CD14-positive monocyte (primary cell): ENCODE measurements at regions not wholly inside any gene's neighbourhood (a gene's known extent, or its start where the extent isn't known, plus 50 kb on each side); places are given as distances from the start of the nearest gene placed in this dataset.

Experiments used
- DNase-seq, 3 donors: peaks; one replicate each; pipeline ENCODE4 v3.0.0-alpha.2; 2011 to 2022
- H2AFZ ChIP-seq: 2 replicates; pipeline ENCODE4 v1.6.0; 2012; ENCODE audit warnings: mild to moderate bottlenecking, low read depth, low read length, inconsistent platforms; ENCODE audit not compliant: insufficient read depth, poor library complexity, severe bottlenecking
- H3K27ac ChIP-seq, 2 donors: 1 replicate in 1 of 2; 2 replicates in 1 of 2; pipeline ENCODE4 v1.5.1; 2012 to 2013; ENCODE audit warnings: low read length in 2 of 2, control low read depth in 1 of 2, inconsistent platforms in 1 of 2, low read depth in 1 of 2, mild to moderate bottlenecking in 1 of 2
- H3K27me3 ChIP-seq, 2 donors: one replicate each; pipeline versions ENCODE4 v1.6.0 to v1.6.1; 2011 to 2013; ENCODE audit warnings: low read length in 2 of 2; ENCODE audit not compliant: control insufficient read depth in 2 of 2, insufficient read depth in 2 of 2
- H3K36me3 ChIP-seq, 2 donors: replicated peaks in 1 of 2; 1 replicate in 1 of 2; 2 replicates in 1 of 2; pipeline versions ENCODE4 v1.5.1 to v1.6.1; 2012 to 2013; ENCODE audit warnings: low read length in 2 of 2, control low read depth in 1 of 2, inconsistent platforms in 1 of 2, mild to moderate bottlenecking in 1 of 2; ENCODE audit not compliant: insufficient read depth in 2 of 2, control insufficient read depth in 1 of 2
- H3K4me1 ChIP-seq, 2 donors: 1 replicate in 1 of 2; 2 replicates in 1 of 2; pipeline versions ENCODE4 v1.5.1 to v1.6.1; 2012 to 2013; ENCODE audit warnings: low read length in 2 of 2, control low read depth in 1 of 2, inconsistent platforms in 1 of 2, mild to moderate bottlenecking in 1 of 2, moderate library complexity in 1 of 2; ENCODE audit not compliant: insufficient read depth in 2 of 2, control insufficient read depth in 1 of 2
- H3K4me2 ChIP-seq: replicated peaks from 2 replicates; pipeline ENCODE3; 2012; ENCODE audit warnings: low read length, moderate library complexity, mild to moderate bottlenecking; ENCODE audit not compliant: poor library complexity, severe bottlenecking; ENCODE audit errors: extremely low read depth
- H3K4me3 ChIP-seq, 3 experiments: fragments of 200-600 bp in 1 of 3; sonication (generic) in 1 of 3; replicated peaks in 1 of 3; 1 replicate in 2 of 3; 2 replicates in 1 of 3; pipeline ENCODE4 v1.5.1; 2011 to 2013; ENCODE audit warnings: low read length in 3 of 3, mild to moderate bottlenecking in 3 of 3, control low read depth in 2 of 3, low read depth in 2 of 3, inconsistent platforms in 1 of 3, moderate library complexity in 1 of 3
- H3K79me2 ChIP-seq: 2 replicates; pipeline ENCODE4 v1.6.0; 2012; ENCODE audit warnings: mild to moderate bottlenecking, control low read depth, inconsistent platforms, low read length, moderate library complexity; ENCODE audit not compliant: insufficient read depth
- H3K9ac ChIP-seq: 2 replicates; pipeline ENCODE4 v1.6.0; 2017; ENCODE audit warnings: low read length, mild to moderate bottlenecking; ENCODE audit not compliant: insufficient read depth, poor library complexity, severe bottlenecking
- H3K9me3 ChIP-seq, 2 donors: replicated peaks in 1 of 2; 1 replicate in 1 of 2; 2 replicates in 1 of 2; pipeline versions ENCODE4 v1.5.1 to v1.6.1; 2012 to 2013; ENCODE audit warnings: low read length in 2 of 2, control low read depth in 1 of 2; ENCODE audit not compliant: control insufficient read depth in 1 of 2, insufficient read depth in 1 of 2
- H4K20me1 ChIP-seq: 2 replicates; pipeline ENCODE4 v1.6.0; 2012; ENCODE audit warnings: mild to moderate bottlenecking, low read length, control low read depth, moderate library complexity; ENCODE audit not compliant: insufficient read depth
- H3K27ac Mint-ChIP-seq, 7 donors: one replicate each; pipeline ENCODE4 v1.8.0; 2020; ENCODE audit warnings: mild to moderate bottlenecking in 7 of 7, mixed read lengths in 7 of 7, moderate library complexity in 6 of 7, inconsistent platforms in 2 of 7
- H3K27me3 Mint-ChIP-seq, 3 donors: one replicate each; pipeline ENCODE4 v1.8.0; 2021 to 2022; ENCODE audit warnings: low read depth in 3 of 3, mild to moderate bottlenecking in 3 of 3, mixed read lengths in 3 of 3, moderate library complexity in 3 of 3, inconsistent platforms in 1 of 3
- H3K36me3 Mint-ChIP-seq, 2 donors: one replicate each; pipeline ENCODE4 v1.8.0; 2020; ENCODE audit warnings: mixed read lengths in 2 of 2, inconsistent platforms in 1 of 2, mild to moderate bottlenecking in 1 of 2
- H3K4me1 Mint-ChIP-seq: one replicate; pipeline ENCODE4 v1.8.0; 2020; ENCODE audit warnings: mild to moderate bottlenecking, mixed read lengths
- H3K4me3 Mint-ChIP-seq, 2 donors: one replicate each; pipeline ENCODE4 v1.8.0; 2020; ENCODE audit warnings: mild to moderate bottlenecking in 2 of 2, mixed read lengths in 2 of 2, moderate library complexity in 1 of 2
- H3K9me3 Mint-ChIP-seq, 7 donors: one replicate each; pipeline ENCODE4 v1.8.0; 2020 to 2022; ENCODE audit warnings: mixed read lengths in 7 of 7, mild to moderate bottlenecking in 6 of 7, moderate library complexity in 6 of 7, inconsistent platforms in 2 of 7
- WGBS: methylation state at CpG from one replicate; pipeline ENCODE4 v1.1.5; 2013; ENCODE audit warnings: missing lambda C conversion rate; ENCODE audit not compliant: insufficient coverage; 5-methylcytosine and 5-hydroxymethylcytosine counted together
- intact Hi-C, 2 donors: fragments of 100-400 bp; cut with micrococcal nuclease; formaldehyde crosslinking; loops; one replicate each; pipeline versions ENCODE4 v1.15.0 to v1.15.1; 2023
- TF ChIP-seq, protein P1 (sequence below): fragments of 200-600 bp; IDR thresholded peaks from one replicate; pipeline ENCODE4 v1.8.0; 2022; ENCODE audit warnings: antibody characterized with exemption, mild to moderate bottlenecking

DNA sequence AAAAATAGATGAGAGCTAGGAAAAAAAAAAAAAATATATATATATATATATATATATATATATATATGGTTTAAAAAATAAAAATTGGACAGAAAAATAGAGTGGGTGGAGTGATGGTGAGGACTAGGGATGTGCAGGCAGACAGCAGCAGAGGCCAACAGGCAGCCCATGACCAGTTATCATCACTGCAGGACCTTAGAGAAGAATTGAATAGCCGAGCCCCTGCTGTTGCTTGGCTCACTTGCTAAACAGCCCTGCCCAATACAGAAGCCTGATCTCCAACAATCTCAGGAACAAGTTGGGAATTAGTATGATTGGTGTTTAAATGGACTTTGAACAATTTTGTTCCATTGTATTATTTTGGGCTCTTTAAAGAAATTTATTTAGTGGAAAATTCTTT is 967.5 kb upstream of the PIK3C3 start:
- Mint-ChIP-seq H3K27ac (no peak overlapping the region), H3K27me3 (no peaks in the 10 kb centered on the region), H3K36me3 (no peaks in the 10 kb centered on the region), H3K4me3 (no peak overlapping the region), H3K9me3 (peaks cover 0 to 10% (median 2%) of the 10 kb centered on the region in 7 donors), H3K4me1 (no peaks in the 10 kb centered on the region)
- Histone ChIP-seq H3K4me3 (no peak overlapping the region), H3K4me1 (no peaks in the 10 kb centered on the region), H3K9me3 (no peaks in the 10 kb centered on the region), H3K27me3 (no peaks in the 10 kb centered on the region), H3K27ac (no peak overlapping the region), H3K4me2 (no peak overlapping the region), H4K20me1 (no peaks in the 10 kb centered on the region), H3K36me3 (no peaks in the 10 kb centered on the region), H3K79me2 (no peaks in the 10 kb centered on the region), H3K9ac (no peak overlapping the region), H2AFZ (no peak overlapping the region)
- WGBS, result no CpG with 5 or more reads among the region's 1 CpG
- intact Hi-C loops, result no loop called here
- TF ChIP-seq, protein P1, sequence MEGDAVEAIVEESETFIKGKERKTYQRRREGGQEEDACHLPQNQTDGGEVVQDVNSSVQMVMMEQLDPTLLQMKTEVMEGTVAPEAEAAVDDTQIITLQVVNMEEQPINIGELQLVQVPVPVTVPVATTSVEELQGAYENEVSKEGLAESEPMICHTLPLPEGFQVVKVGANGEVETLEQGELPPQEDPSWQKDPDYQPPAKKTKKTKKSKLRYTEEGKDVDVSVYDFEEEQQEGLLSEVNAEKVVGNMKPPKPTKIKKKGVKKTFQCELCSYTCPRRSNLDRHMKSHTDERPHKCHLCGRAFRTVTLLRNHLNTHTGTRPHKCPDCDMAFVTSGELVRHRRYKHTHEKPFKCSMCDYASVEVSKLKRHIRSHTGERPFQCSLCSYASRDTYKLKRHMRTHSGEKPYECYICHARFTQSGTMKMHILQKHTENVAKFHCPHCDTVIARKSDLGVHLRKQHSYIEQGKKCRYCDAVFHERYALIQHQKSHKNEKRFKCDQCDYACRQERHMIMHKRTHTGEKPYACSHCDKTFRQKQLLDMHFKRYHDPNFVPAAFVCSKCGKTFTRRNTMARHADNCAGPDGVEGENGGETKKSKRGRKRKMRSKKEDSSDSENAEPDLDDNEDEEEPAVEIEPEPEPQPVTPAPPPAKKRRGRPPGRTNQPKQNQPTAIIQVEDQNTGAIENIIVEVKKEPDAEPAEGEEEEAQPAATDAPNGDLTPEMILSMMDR, result no peak
- DNase-seq, result no peak

DNA sequence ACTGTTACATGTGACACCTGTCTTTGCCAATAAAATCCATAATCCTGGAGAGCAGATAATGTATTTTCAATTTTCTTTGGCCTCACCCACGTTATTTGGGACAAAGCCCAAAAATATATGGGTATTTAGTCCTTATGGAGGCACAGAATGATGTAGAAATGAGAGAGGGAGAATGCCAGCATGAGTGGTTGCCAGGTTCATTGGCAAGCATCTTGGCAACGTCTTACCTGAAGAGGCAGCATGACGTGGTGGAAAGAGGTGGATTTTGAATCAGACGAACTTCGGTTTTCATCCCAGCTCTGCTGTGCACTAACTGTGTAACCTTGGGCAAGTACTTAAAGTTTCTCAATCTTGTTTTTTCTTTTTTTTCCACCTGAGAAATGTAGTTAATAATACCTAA is 969.6 kb upstream of the PIK3C3 start:
- no peak for DNase-seq
- Mint-ChIP-seq H3K4me3 (no peak overlapping the region), H3K27ac (no peak overlapping the region), H3K4me1 (no peaks in the 10 kb centered on the region), H3K36me3 (no peaks in the 10 kb centered on the region), H3K9me3 (peaks cover 0 to 5% (median 0%) of the 10 kb centered on the region in 7 donors), H3K27me3 (no peaks in the 10 kb centered on the region)
- no peaks in the 10 kb centered on the region for H3K9me3 ChIP-seq
- no peaks in the 10 kb centered on the region for H4K20me1 ChIP-seq
- H3K9ac ChIP-seq, result no peak overlapping the region
- no peaks in the 10 kb centered on the region for H3K4me1 ChIP-seq
- no peaks in the 10 kb centered on the region for H3K79me2 ChIP-seq
- WGBS, result 75% methylated on average over 4 of the region's 5 CpGs
- H3K27me3 ChIP-seq, result no peaks in the 10 kb centered on the region
- TF ChIP-seq, protein P1, result no peak
- no peak overlapping the region for H3K27ac ChIP-seq
- intact Hi-C loops, result no loop called here
- no peaks in the 10 kb centered on the region for H3K36me3 ChIP-seq
- H2AFZ ChIP-seq, result no peak overlapping the region
- no peak overlapping the region for H3K4me3 ChIP-seq
- H3K4me2 ChIP-seq, result no peak overlapping the region
